Cardiac fibroblast (primary cell): ENCODE measurements at regions not wholly inside any gene's neighbourhood (a gene's known extent, or its start where the extent isn't known, plus 50 kb on each side); places are given as distances from the start of the nearest gene placed in this dataset.
"Not testable (repeated sequence)": the region's sequence is repeated elsewhere in the genome, so short reads cannot be mapped to it uniquely, and the experiment has no call there.

ENCODE experiments used
- DNase-seq, 2 donors: peaks; one replicate each; pipeline versions ENCODE4 v3.0.0 to v3.0.0-alpha.2; 2010; ENCODE audit warnings: low read depth in 2 of 2
- H3K4me3 ChIP-seq, 2 donors: replicated peaks in 1 of 2; 1 replicate in 1 of 2; 2 replicates in 1 of 2; pipeline ENCODE4 v1.5.1; 2011; ENCODE audit warnings: low read depth in 2 of 2, low read length in 2 of 2, mild to moderate bottlenecking in 2 of 2, moderate library complexity in 1 of 2
- CTCF ChIP-seq: IDR thresholded peaks from one replicate; pipeline ENCODE4 v1.5.1; 2011; ENCODE audit warnings: low read depth, mild to moderate bottlenecking, low read length, inconsistent platforms

DNA sequence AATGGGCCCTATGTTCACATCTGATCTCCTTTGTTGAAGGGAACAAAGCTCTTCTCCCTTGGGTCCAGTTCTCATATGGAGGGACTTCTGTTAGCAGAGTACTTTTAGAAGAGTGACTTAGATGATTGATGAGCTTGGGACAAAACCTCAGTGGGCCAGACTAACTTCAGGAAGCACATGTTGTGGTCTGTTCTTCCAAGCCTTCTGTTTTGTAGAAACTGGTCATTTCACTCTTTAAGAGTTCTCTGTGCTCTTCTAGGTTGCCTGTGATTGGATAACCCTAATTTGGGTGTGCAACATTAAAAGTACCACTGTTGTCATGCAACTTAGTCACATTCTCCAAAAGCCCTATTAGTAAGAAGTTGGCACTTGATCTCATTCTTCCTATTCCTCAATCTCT lies 183.5 kb upstream of the ACO1 start:
- no peak for TF ChIP-seq CTCF
- no peak for DNase-seq
- H3K4me3 ChIP-seq = no peak overlapping the region

- not testable (repeated sequence) for H3K4me3 ChIP-seq, DNase-seq
Measured at GRCh38 chr9:32209164-32209563, 175.3 kb upstream of the ACO1 start.

GRCh38 chr9:32218100-32218767 lies 166.2 kb upstream of the ACO1 start:
- no peak for TF ChIP-seq CTCF
- no peak overlapping the region for H3K4me3 ChIP-seq
- no peak for DNase-seq

GRCh38 chr9:32220750-32221149 lies 163.7 kb upstream of the ACO1 start:
- TF ChIP-seq CTCF = no peak
- H3K4me3 ChIP-seq = no peak overlapping the region
- DNase-seq = no peak

DNA sequence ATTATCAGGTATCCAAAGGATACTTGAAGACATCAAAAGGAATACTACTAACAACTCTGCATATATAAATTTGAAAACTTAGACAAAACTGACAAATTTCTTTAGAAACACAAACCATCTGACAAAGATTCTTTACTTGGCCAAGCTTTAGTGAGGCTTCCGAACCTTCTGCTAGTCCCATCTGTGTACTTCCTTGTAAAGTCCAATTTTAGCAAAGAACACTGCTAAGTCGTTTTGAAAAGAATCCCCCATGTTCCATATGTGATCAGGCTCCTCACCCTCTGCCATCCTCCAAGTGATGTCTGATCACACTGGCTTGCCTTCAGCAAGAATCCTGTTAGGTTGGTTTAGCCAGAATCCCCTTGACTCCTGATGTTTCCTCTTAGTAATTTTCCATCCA lies 150.0 kb upstream of the ACO1 start:
- no peak for DNase-seq
- no peak overlapping the region for H3K4me3 ChIP-seq
- TF ChIP-seq CTCF = no peak

DNA sequence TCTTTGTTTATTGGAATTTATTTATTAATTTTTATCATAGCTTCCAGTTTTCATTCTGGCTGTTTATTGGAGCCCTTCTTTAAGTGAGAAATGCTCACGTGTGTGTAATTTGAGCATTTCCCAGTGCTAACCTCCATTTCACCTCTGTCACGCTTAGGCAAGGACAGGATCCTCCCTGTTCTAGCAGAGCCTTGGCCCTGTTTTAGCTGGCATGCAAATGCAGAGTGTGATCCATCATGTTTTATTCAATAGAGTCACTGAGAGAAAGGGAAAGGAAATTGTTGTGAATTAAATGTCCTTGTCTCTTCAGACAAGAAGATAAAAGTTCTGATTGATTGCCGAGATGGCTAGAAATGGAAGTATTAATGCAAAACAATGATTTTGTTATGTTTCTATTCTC lies 137.3 kb upstream of the ACO1 start:
- TF ChIP-seq CTCF = no peak
- no peak overlapping the region for H3K4me3 ChIP-seq
- DNase-seq = no peak

DNA sequence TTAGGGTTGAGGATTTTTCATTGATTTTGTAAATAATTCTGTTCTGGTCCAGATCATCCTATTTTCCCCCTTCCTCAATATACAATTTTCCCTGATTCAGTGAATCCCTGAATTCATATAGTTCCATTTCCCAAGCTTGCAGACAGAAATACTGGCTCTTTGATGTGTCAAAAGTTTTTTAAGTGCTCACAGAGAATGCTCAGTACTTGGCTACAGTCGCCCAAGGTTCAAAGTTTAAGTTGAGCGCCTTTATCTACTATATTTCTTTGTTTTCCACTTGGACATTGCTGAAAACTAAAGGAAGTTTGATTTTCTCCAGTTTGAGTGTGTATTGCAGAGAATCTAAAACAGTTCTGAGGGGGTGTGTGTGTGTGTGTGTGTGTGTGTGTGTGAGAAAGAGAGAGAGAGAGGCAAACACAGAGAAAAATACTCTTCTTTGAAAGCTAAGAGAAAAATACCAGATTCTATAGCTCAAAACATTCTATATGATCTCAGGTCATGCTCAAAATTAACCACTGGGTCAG lies 136.2 kb upstream of the ACO1 start:
- no peak overlapping the region for H3K4me3 ChIP-seq
- DNase-seq = no peak
- no peak for TF ChIP-seq CTCF
